ENCODE measurements at regions not wholly inside any gene's neighbourhood (a gene's known extent, or its start where the extent isn't known, plus 50 kb on each side); places are given as distances from the start of the nearest gene placed in this dataset.

GRCh38 chr15:97576929-97577645 lies 383.4 kb upstream of the ARRDC4 start:
- no peak for DNase-seq (ENCODE audit: insufficient read length, low spot score)
- FAIRE-seq: no peak
- TF ChIP-seq POLR2A (IDR thresholded peaks at IDR 0.05; ENCODE audit: low read depth, low read length): no peak

- no peak for FAIRE-seq
- DNase-seq (ENCODE audit: insufficient read length, low spot score): no peak
Measured at GRCh38 chr15:97585408-97585807, 375.1 kb upstream of the ARRDC4 start.

GRCh38 chr15:97592778-97593177 lies 367.7 kb upstream of the ARRDC4 start:
- no peak for FAIRE-seq
- no peak for DNase-seq (ENCODE audit: insufficient read length, low spot score)

More at GRCh38 chr15:97585408-97585807, 375.1 kb upstream of the ARRDC4 start:
- no peak for TF ChIP-seq POLR2A (IDR thresholded peaks at IDR 0.05; ENCODE audit: low read depth, low read length)

GRCh38 chr15:97597801-97598200 lies 362.7 kb upstream of the ARRDC4 start:
- no peak for FAIRE-seq
- no peak for DNase-seq (ENCODE audit: insufficient read length, low spot score)
- no peak for TF ChIP-seq POLR2A (IDR thresholded peaks at IDR 0.05; ENCODE audit: low read depth, low read length)

More at GRCh38 chr15:97592778-97593177, 367.7 kb upstream of the ARRDC4 start:
- TF ChIP-seq POLR2A (IDR thresholded peaks at IDR 0.05; ENCODE audit: low read depth, low read length): no peak

- no peak for FAIRE-seq
- no peak for TF ChIP-seq POLR2A (IDR thresholded peaks at IDR 0.05; ENCODE audit: low read depth, low read length)
- DNase-seq (ENCODE audit: insufficient read length, low spot score): no peak
Measured at GRCh38 chr15:97598353-97598798, 362.1 kb upstream of the ARRDC4 start.

GRCh38 chr15:97600190-97600589 lies 360.3 kb upstream of the ARRDC4 start:
- DNase-seq (ENCODE audit: insufficient read length, low spot score): no peak
- TF ChIP-seq POLR2A (IDR thresholded peaks at IDR 0.05; ENCODE audit: low read depth, low read length): no peak
- FAIRE-seq: no peak

- no peak for FAIRE-seq
- no peak for DNase-seq (ENCODE audit: insufficient read length, low spot score)
- no peak for TF ChIP-seq POLR2A (IDR thresholded peaks at IDR 0.05; ENCODE audit: low read depth, low read length)
Measured at GRCh38 chr15:97604677-97605076, 355.8 kb upstream of the ARRDC4 start.

GRCh38 chr15:97615114-97615513 lies 345.4 kb upstream of the ARRDC4 start:
- FAIRE-seq: no peak
- no peak for TF ChIP-seq POLR2A (IDR thresholded peaks at IDR 0.05; ENCODE audit: low read depth, low read length)

GRCh38 chr15:97623091-97623661 lies 337.3 kb upstream of the ARRDC4 start:
- DNase-seq (ENCODE audit: insufficient read length, low spot score): no peak
- TF ChIP-seq POLR2A (IDR thresholded peaks at IDR 0.05; ENCODE audit: low read depth, low read length): no peak
- FAIRE-seq: no peak

More at GRCh38 chr15:97615114-97615513, 345.4 kb upstream of the ARRDC4 start:
- no peak for DNase-seq (ENCODE audit: insufficient read length, low spot score)

GRCh38 chr15:97627634-97628033 lies 332.9 kb upstream of the ARRDC4 start:
- TF ChIP-seq POLR2A (IDR thresholded peaks at IDR 0.05; ENCODE audit: low read depth, low read length): no peak
- no peak for DNase-seq (ENCODE audit: insufficient read length, low spot score)
- FAIRE-seq: no peak

- DNase-seq (ENCODE audit: insufficient read length, low spot score) (no peak), FAIRE-seq (no peak)
- no peak for TF ChIP-seq POLR2A (IDR thresholded peaks at IDR 0.05; ENCODE audit: low read depth, low read length)
Measured at GRCh38 chr15:97645758-97646157, 314.7 kb upstream of the ARRDC4 start.

GRCh38 chr15:97648728-97649127 lies 311.8 kb upstream of the ARRDC4 start:
- no peak for TF ChIP-seq POLR2A (IDR thresholded peaks at IDR 0.05; ENCODE audit: low read depth, low read length)
- DNase-seq (ENCODE audit: insufficient read length, low spot score): no peak
- FAIRE-seq: no peak

GRCh38 chr15:97652041-97652440 lies 308.5 kb upstream of the ARRDC4 start:
- no peak for TF ChIP-seq POLR2A (IDR thresholded peaks at IDR 0.05; ENCODE audit: low read depth, low read length)
- no peak for FAIRE-seq
- no peak for DNase-seq (ENCODE audit: insufficient read length, low spot score)

- FAIRE-seq: no peak
- TF ChIP-seq POLR2A (IDR thresholded peaks at IDR 0.05; ENCODE audit: low read depth, low read length): no peak
- DNase-seq (ENCODE audit: insufficient read length, low spot score): no peak
Measured at GRCh38 chr15:97652700-97653167, 307.8 kb upstream of the ARRDC4 start.

GRCh38 chr15:97653896-97654295 lies 306.6 kb upstream of the ARRDC4 start:
- no peak for TF ChIP-seq POLR2A (IDR thresholded peaks at IDR 0.05; ENCODE audit: low read depth, low read length)
- no peak for FAIRE-seq
- no peak for DNase-seq (ENCODE audit: insufficient read length, low spot score)

Data from H54 (cell line).